Large intestine (tissue), 3 donors: ENCODE measurements at regions not wholly inside any gene's neighbourhood (a gene's known extent, or its start where the extent isn't known, plus 50 kb on each side); places are given as distances from the start of the nearest gene placed in this dataset.
"Not testable (repeated sequence)": the region's sequence is repeated elsewhere in the genome, so short reads cannot be mapped to it uniquely, and the experiment has no call there.

Experiments used
- DNase-seq, 2 donors: peaks; one replicate each; pipeline versions ENCODE4 v3.0.0 to v3.0.0-alpha.2; 2013
- H3K27ac ChIP-seq: one replicate; pipeline ENCODE4 v1.5.1; 2013; ENCODE audit warnings: low read length
- H3K27me3 ChIP-seq: 2 replicates; pipeline ENCODE4 v1.6.1; 2013; ENCODE audit warnings: low read length; ENCODE audit not compliant: control insufficient read depth, insufficient read depth
- H3K36me3 ChIP-seq: 2 replicates; pipeline ENCODE4 v1.6.1; 2013; ENCODE audit warnings: low read length; ENCODE audit not compliant: control insufficient read depth, insufficient read depth
- H3K4me1 ChIP-seq: one replicate; pipeline ENCODE4 v1.6.1; 2013; ENCODE audit warnings: low read length; ENCODE audit not compliant: control insufficient read depth, insufficient read depth
- H3K4me3 ChIP-seq: one replicate; pipeline ENCODE4 v1.5.1; 2013; ENCODE audit warnings: low read length
- H3K9me3 ChIP-seq: one replicate; pipeline ENCODE4 v1.6.1; 2013; ENCODE audit warnings: mild to moderate bottlenecking, low read depth, low read length, moderate library complexity; ENCODE audit not compliant: control insufficient read depth
- WGBS: methylation state at CpG from one replicate; pipeline ENCODE4 v1.1.5; 2013; ENCODE audit warnings: low lambda C conversion rate; ENCODE audit not compliant: insufficient coverage; 5-methylcytosine and 5-hydroxymethylcytosine counted together

DNA sequence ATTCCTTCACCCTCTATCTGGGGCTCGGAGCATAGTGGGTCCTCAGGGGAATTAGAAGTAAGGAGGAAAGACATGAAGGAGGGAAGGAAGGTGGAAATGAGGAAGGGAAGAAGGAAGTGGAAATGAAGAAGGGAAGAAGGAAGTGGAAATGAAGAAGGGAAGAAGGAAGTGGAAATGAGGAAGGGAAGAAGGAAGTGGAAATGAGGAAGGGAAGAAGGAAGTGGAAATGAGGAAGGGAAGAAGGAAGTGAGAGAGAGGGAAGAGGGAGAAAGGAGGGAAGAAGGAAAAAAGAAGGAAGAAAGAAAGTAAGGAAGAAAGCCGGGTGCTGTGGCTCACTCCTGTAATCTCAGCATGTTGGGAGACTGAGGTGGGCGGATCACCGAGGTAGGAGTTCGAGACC is 125.6 kb upstream of the SALL4 start:
- peaks cover 12% of the 10 kb centered on the region for H3K4me1 ChIP-seq
- 100% methylated on average over 2 of the region's 5 CpGs for WGBS
- H3K9me3 ChIP-seq, DNase-seq, H3K27me3 ChIP-seq, H3K4me3 ChIP-seq, H3K36me3 ChIP-seq, H3K27ac ChIP-seq: not testable (repeated sequence)

DNA sequence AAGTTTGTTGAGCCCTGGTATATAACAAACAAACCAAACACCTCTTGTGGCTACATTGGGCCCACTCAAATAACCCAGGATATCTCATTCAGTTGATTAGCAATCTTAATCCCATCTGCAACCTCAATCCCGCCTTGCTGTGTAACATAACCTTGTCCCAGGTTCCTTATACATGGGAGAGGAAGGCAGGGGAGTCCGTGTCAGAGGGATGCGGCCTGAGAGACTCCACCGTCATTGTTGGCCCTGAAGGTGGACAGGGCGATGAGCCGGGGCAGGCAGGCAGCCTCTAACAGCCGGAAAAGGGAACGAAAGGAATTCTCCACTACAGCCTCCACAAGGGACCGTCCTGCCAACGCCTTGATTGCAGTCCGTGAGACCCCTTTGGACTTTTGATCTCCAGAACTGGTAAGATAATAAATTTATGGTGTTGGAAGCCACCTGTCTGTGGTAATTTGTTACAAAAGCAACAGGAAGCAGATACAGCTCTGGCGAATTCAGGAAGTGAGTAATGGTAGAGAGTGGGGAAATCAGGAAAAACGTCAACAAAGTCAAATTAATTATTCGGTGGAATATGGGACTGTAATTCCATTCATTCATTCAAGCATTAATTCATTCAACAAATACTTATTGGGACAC is 124.5 kb upstream of the SALL4 start:
- Histone ChIP-seq H3K4me1 (peaks cover 12% of the 10 kb centered on the region), H3K27me3 (no peaks in the 10 kb centered on the region), H3K4me3 (no peak overlapping the region), H3K27ac (peak overlapping the region; percentile 36), H3K9me3 (no peaks in the 10 kb centered on the region), H3K36me3 (no peaks in the 10 kb centered on the region)
- DNase-seq, result peak; percentile 60 to 83
- 0% methylated on average over 1 of the region's 14 CpGs for WGBS

DNA sequence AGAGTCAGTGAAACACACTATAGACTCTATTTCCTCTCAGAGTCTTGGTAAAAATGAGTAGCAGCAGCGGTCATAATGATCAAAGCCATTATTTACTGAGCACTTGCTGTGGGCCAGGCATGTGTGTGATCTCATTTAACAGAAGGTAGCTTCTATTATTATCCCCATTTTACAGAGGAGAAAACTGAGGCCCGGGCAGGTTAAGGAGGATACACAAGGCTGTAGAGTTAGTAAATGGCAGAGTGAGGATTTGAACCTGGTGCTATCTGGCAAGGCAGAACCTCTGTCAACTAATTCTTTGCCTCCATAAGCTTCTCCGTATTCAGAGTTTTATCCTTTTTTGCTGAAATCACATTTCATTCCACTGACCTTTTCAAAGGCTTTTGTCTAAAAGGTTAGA is 122.2 kb upstream of the SALL4 start:
- H3K27me3 ChIP-seq, result no peaks in the 10 kb centered on the region
- H3K9me3 ChIP-seq, result no peaks in the 10 kb centered on the region
- H3K36me3 ChIP-seq, result no peaks in the 10 kb centered on the region
- WGBS, result 100% methylated on average over 1 of the region's 3 CpGs
- H3K27ac ChIP-seq, result no peak overlapping the region
- H3K4me1 ChIP-seq, result peaks cover 10% of the 10 kb centered on the region
- no peak overlapping the region for H3K4me3 ChIP-seq
- no peak for DNase-seq

DNA sequence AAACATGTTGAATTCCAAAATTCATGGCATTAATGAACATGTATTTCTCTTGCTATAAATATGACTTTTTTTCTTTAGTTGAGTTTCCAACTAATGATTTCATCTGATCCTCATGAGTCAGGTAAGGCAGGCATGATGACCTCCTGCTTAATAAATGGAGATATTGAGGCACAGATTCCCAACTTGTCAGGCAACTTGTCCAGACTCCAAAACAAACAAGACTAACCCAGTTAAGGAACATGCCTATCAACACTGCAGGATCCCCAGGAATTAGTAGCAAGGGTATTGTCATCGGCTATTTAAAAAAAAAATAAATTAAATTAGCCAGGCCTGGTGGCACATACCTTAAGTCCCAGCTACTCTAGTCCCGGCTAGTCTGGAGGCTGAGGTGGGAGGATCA is 121.3 kb upstream of the SALL4 start:
- Histone ChIP-seq H3K9me3 (no peaks in the 10 kb centered on the region), H3K36me3 (no peaks in the 10 kb centered on the region), H3K4me3 (no peak overlapping the region), H3K4me1 (peaks cover 10% of the 10 kb centered on the region), H3K27me3 (no peaks in the 10 kb centered on the region), H3K27ac (no peak overlapping the region)
- 80% methylated on average over 1 of the region's 2 CpGs for WGBS
- DNase-seq, result no peak

DNA sequence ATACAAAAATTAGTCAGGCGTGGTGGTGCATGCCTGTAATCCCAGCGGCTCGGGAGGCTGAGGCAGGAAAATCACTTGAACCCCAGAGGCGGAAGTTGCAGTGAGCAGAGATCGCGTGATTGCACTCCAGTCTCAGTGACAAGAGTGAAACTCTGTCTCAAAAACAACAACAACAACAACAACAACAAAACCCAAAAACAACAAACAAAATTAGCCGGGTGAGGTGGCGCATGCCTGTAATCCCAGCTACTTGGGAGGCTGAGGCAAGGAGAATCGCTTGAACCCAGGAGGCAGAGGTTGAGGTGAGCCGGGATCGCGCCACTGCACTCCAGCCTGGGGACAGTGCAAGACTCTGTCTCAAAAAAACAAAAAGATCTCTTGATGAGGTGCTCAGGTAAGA is 120.5 kb upstream of the SALL4 start:
- not testable (repeated sequence) for H3K36me3 ChIP-seq, H3K4me3 ChIP-seq, DNase-seq, H3K27ac ChIP-seq, H3K9me3 ChIP-seq, H3K27me3 ChIP-seq
- no CpG with 5 or more reads among the region's 12 CpGs for WGBS
- peaks cover 11% of the 10 kb centered on the region for H3K4me1 ChIP-seq

DNA sequence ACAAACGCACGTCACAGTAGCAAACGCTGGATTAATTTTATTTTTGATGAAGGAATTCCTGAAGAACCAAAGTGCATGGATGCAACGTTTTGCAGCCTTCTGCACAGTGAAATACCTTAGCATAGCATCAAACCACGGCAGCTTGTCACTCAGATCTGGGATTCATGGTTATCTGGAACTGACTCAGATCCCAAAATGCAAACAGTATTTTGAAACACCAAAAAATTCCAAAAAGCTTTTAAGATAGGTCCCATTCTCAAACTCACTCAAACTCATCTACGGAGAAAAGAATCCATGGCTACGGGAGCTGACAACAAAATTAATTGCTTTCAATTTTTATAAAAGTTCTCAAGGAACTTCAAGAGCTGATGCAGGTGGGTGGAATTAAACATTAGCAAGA is 116.2 kb upstream of the SALL4 start:
- peaks cover 3% of the 10 kb centered on the region for H3K4me1 ChIP-seq
- DNase-seq, result no peak
- 83% methylated on average over 1 of the region's 7 CpGs for WGBS
- H3K27me3 ChIP-seq, result no peaks in the 10 kb centered on the region
- no peak overlapping the region for H3K27ac ChIP-seq
- H3K4me3 ChIP-seq, result no peak overlapping the region
- no peaks in the 10 kb centered on the region for H3K36me3 ChIP-seq
- no peaks in the 10 kb centered on the region for H3K9me3 ChIP-seq

DNA sequence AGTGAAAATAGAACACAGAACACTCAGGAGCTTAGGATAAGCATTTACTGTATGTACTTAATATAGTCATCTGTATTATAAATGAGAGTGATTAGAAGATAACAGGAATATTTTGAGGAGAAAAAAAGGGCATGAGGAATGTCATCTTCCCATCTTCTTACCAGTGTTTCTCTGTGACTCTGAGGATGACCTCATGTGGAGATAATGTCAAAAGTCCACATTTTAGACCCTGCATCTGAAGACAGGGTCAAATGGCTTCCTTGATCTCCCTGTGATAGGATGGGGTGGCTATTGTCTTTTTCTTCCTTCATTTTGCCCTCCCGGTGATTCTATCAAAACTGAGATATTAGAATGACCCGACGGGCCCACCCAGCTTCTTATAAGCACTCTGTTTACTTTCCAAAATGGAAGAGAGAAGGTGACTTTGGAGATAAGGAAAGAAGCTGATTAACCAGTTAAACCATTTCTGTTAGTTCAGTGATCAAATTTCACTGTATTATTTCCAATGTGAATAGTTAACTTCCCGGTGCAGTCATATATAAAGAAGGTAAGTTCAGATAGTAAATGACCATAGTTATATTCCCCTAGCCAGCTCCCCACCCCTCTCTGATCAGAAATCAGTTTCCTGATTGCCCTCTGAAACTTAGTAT is 115.7 kb upstream of the SALL4 start:
- H3K4me1 ChIP-seq, result peaks cover 3% of the 10 kb centered on the region
- H3K4me3 ChIP-seq, result no peak overlapping the region
- H3K27ac ChIP-seq, result no peak overlapping the region
- no peaks in the 10 kb centered on the region for H3K36me3 ChIP-seq
- WGBS, result 0% methylated on average over 1 of the region's 4 CpGs
- DNase-seq, result no peak
- H3K27me3 ChIP-seq, result no peaks in the 10 kb centered on the region
- no peaks in the 10 kb centered on the region for H3K9me3 ChIP-seq

DNA sequence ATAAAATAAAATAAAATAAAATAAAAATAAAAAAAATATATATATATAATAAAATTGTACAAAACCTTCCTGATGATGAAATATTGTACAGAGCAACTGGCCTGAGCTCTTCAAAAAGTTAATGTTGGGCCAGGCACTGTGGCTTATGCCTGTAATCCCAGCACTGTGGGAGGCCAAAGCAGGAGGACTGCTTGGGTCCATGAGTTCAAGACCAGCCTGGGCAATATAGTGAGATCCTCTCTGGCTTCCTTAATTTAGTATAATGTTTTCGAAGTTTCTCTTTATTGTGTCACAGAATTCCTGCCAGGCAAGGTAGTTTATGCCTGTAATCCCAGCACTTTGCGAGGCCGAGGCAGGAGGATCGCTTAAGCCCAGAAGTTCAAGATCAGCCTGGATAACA is 113.9 kb upstream of the SALL4 start:
- H3K9me3 ChIP-seq, result no peaks in the 10 kb centered on the region
- no peak overlapping the region for H3K27ac ChIP-seq
- no peaks in the 10 kb centered on the region for H3K36me3 ChIP-seq
- no peaks in the 10 kb centered on the region for H3K27me3 ChIP-seq
- H3K4me1 ChIP-seq, result peaks cover 3% of the 10 kb centered on the region
- no peak overlapping the region for H3K4me3 ChIP-seq
- DNase-seq, result no peak
- WGBS, result 94% methylated on average over 3 of the region's 4 CpGs

DNA sequence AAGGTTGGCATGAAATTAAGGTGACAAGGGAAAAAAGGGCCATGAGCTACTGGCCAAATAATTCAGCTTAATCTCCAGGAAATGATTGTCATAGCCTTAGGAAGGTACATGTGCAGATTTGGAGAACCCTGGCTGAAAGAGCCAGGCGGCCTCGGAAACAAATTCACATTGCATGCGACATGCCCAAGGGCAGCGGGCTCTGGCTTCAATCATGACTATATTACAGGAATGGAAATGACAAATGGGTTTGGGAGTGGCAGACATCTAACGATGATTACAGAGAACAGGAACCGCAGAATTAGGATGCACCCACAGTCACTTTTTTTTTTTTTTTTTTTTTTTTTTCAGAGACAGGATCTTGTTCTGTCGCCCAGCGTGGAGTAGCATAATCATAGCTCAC is 112.4 kb upstream of the SALL4 start:
- Histone ChIP-seq H3K36me3 (no peaks in the 10 kb centered on the region), H3K27me3 (no peaks in the 10 kb centered on the region), H3K4me1 (peaks cover 12% of the 10 kb centered on the region), H3K4me3 (no peak overlapping the region), H3K27ac (no peak overlapping the region), H3K9me3 (no peaks in the 10 kb centered on the region)
- WGBS, result 83% methylated on average over 1 of the region's 8 CpGs
- DNase-seq, result no peak

DNA sequence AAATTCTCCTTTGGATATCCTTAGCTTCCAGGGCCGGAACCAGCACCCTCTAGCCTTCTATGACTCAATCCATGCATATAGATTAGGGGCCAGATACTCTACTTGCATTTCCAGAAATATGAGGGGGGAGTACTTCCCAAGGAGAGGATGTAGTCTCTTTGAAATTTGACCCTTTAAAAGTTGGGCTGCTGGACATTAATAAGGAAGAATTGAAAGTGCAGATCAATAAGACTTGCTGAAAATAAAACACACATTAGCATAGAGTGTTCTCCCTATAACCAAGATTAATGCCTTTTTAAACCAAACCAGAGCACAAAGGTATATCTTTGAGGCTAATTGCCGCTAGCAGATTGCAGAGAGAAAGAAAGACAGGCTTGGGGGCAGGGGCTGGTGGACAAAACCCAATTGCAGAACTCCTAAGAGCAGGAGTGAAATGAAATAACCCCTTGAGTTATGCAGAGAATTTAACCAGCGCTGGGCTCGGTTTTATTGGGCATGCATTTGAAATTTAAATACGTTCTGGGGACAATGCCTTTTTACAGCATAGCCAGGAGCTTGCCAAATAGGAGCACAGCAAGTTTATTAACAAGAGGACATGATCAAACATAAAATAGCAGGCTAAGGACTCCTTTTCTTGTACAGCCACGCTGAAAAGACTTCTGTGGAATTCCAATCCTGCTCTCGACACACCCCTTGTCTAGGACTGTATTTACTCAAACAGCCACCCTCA is 108.2 kb upstream of the SALL4 start:
- no peaks in the 10 kb centered on the region for H3K36me3 ChIP-seq
- no peaks in the 10 kb centered on the region for H3K27me3 ChIP-seq
- 2% methylated on average over 5 of the region's 7 CpGs for WGBS
- DNase-seq, result no peak
- H3K27ac ChIP-seq, result no peak overlapping the region
- H3K4me1 ChIP-seq, result peaks cover 9% of the 10 kb centered on the region
- H3K9me3 ChIP-seq, result no peaks in the 10 kb centered on the region
- no peak overlapping the region for H3K4me3 ChIP-seq
